ENCODE measurements at regions not wholly inside any gene's neighbourhood (a gene's known extent, or its start where the extent isn't known, plus 50 kb on each side); places are given as distances from the start of the nearest gene placed in this dataset.

GRCh38 chr12:46499901-46500300 is 127.3 kb upstream of the SLC38A2 start:
- DNase-seq: no peak
- intact Hi-C loops (cut with DNase I, micrococcal nuclease): no loop called here
- no peaks in the 10 kb centered on the region for H3K4me1 Mint-ChIP-seq
- H3K9me3 Mint-ChIP-seq (ENCODE audit: low read depth): peaks cover 16% of the 10 kb centered on the region
- ChIA-PET POLR2A (no interaction called here), CTCF (no interaction called here)
- no peaks in the 10 kb centered on the region for H3K27me3 Mint-ChIP-seq
- ATAC-seq: no peak
- H3K4me3 Mint-ChIP-seq: no peak overlapping the region
- no peaks in the 10 kb centered on the region for H3K36me3 Mint-ChIP-seq (ENCODE audit: low read depth)
- H3K27ac Mint-ChIP-seq: no peak overlapping the region

- Mint-ChIP-seq H3K27ac (no peak overlapping the region), H3K4me1 (no peaks in the 10 kb centered on the region), H3K36me3 (ENCODE audit: low read depth) (no peaks in the 10 kb centered on the region), H3K27me3 (no peaks in the 10 kb centered on the region), H3K4me3 (no peak overlapping the region), H3K9me3 (ENCODE audit: low read depth) (peaks cover 13% of the 10 kb centered on the region)
- ATAC-seq (no peak), DNase-seq (no peak)
- ChIA-PET POLR2A (no interaction called here), CTCF (no interaction called here)
- intact Hi-C loops (cut with DNase I, micrococcal nuclease): no loop called here
Observed at GRCh38 chr12:46499226-46499625, 126.7 kb upstream of the SLC38A2 start.

- intact Hi-C loops (cut with DNase I, micrococcal nuclease): no loop called here
- no peaks in the 10 kb centered on the region for H3K27me3 Mint-ChIP-seq
- POLR2A ChIA-PET: no interaction called here
- no peak overlapping the region for H3K4me3 Mint-ChIP-seq
- peaks cover 12% of the 10 kb centered on the region for H3K9me3 Mint-ChIP-seq (ENCODE audit: low read depth)
- no peak overlapping the region for H3K27ac Mint-ChIP-seq
- no peaks in the 10 kb centered on the region for H3K36me3 Mint-ChIP-seq (ENCODE audit: low read depth)
- H3K4me1 Mint-ChIP-seq: no peaks in the 10 kb centered on the region
- CTCF ChIA-PET: no interaction called here
- no peak for ATAC-seq
- DNase-seq: no peak
Observed at GRCh38 chr12:46497739-46498138, 125.2 kb upstream of the SLC38A2 start.

- DNase-seq: no peak
- no peaks in the 10 kb centered on the region for H3K27me3 Mint-ChIP-seq
- H3K9me3 Mint-ChIP-seq (ENCODE audit: low read depth): no peaks in the 10 kb centered on the region
- ATAC-seq: no peak
- no peaks in the 10 kb centered on the region for H3K36me3 Mint-ChIP-seq (ENCODE audit: low read depth)
- POLR2A ChIA-PET: no interaction called here
- no peak overlapping the region for H3K27ac Mint-ChIP-seq
- intact Hi-C loops (cut with DNase I, micrococcal nuclease): no loop called here
- CTCF ChIA-PET: no interaction called here
- no peaks in the 10 kb centered on the region for H3K4me1 Mint-ChIP-seq
- no peak overlapping the region for H3K4me3 Mint-ChIP-seq
Observed at GRCh38 chr12:46494424-46494823, 121.9 kb upstream of the SLC38A2 start.

GRCh38 chr12:46493834-46494181 is 121.2 kb upstream of the SLC38A2 start:
- POLR2A ChIA-PET: no interaction called here
- Mint-ChIP-seq H3K36me3 (ENCODE audit: low read depth) (no peaks in the 10 kb centered on the region), H3K4me1 (no peaks in the 10 kb centered on the region), H3K4me3 (no peak overlapping the region), H3K27ac (no peak overlapping the region), H3K9me3 (ENCODE audit: low read depth) (no peaks in the 10 kb centered on the region), H3K27me3 (no peaks in the 10 kb centered on the region)
- ATAC-seq (no peak), DNase-seq (no peak)
- intact Hi-C loops (cut with DNase I, micrococcal nuclease): no loop called here
- CTCF ChIA-PET: no interaction called here

GRCh38 chr12:46493150-46493833 is 120.7 kb upstream of the SLC38A2 start:
- intact Hi-C loops (cut with DNase I, micrococcal nuclease): no loop called here
- H3K27me3 Mint-ChIP-seq: no peaks in the 10 kb centered on the region
- H3K4me3 Mint-ChIP-seq: no peak overlapping the region
- POLR2A ChIA-PET: no interaction called here
- H3K4me1 Mint-ChIP-seq: no peaks in the 10 kb centered on the region
- no peak for DNase-seq
- no peak overlapping the region for H3K27ac Mint-ChIP-seq
- CTCF ChIA-PET: no interaction called here
- H3K36me3 Mint-ChIP-seq (ENCODE audit: low read depth): no peaks in the 10 kb centered on the region
- H3K9me3 Mint-ChIP-seq (ENCODE audit: low read depth): no peaks in the 10 kb centered on the region
- no peak for ATAC-seq

- intact Hi-C loops (cut with DNase I, micrococcal nuclease): no loop called here
- no peaks in the 10 kb centered on the region for H3K4me1 Mint-ChIP-seq
- no peaks in the 10 kb centered on the region for H3K27me3 Mint-ChIP-seq
- H3K36me3 Mint-ChIP-seq (ENCODE audit: low read depth): no peaks in the 10 kb centered on the region
- no peak overlapping the region for H3K4me3 Mint-ChIP-seq
- POLR2A ChIA-PET: no interaction called here
- H3K9me3 Mint-ChIP-seq (ENCODE audit: low read depth): no peaks in the 10 kb centered on the region
- DNase-seq: no peak
- CTCF ChIA-PET: interaction anchor here (0.8 kb wide), 1 partner anchor 37 kb away, joined by 3 read pairs; no protein-coding TSS in a partner anchor
- H3K27ac Mint-ChIP-seq: no peak overlapping the region
- no peak for ATAC-seq
Observed at GRCh38 chr12:46492471-46493085, 120.0 kb upstream of the SLC38A2 start.

- intact Hi-C loops (cut with DNase I, micrococcal nuclease): no loop called here
Observed at GRCh38 chr12:46491548-46491947, 119.0 kb upstream of the SLC38A2 start.

GRCh38 chr12:46490635-46491034 is 118.1 kb upstream of the SLC38A2 start:
- H3K36me3 Mint-ChIP-seq (ENCODE audit: low read depth): no peaks in the 10 kb centered on the region
- no peaks in the 10 kb centered on the region for H3K27me3 Mint-ChIP-seq
- no peak for DNase-seq
- H3K4me3 Mint-ChIP-seq: no peak overlapping the region
- H3K4me1 Mint-ChIP-seq: no peaks in the 10 kb centered on the region
- H3K27ac Mint-ChIP-seq: no peak overlapping the region
- ChIA-PET POLR2A (no interaction called here), CTCF (no interaction called here)
- no peak for ATAC-seq
- no peaks in the 10 kb centered on the region for H3K9me3 Mint-ChIP-seq (ENCODE audit: low read depth)
- intact Hi-C loops (cut with DNase I, micrococcal nuclease): no loop called here

More at GRCh38 chr12:46491548-46491947, 119.0 kb upstream of the SLC38A2 start:
- DNase-seq: no peak
- ChIA-PET CTCF (interaction anchor here (0.8 kb wide), 1 partner anchor 36 kb away, joined by 3 read pairs; no protein-coding TSS in a partner anchor), POLR2A (no interaction called here)
- Mint-ChIP-seq H3K4me3 (no peak overlapping the region), H3K36me3 (ENCODE audit: low read depth) (no peaks in the 10 kb centered on the region), H3K9me3 (ENCODE audit: low read depth) (no peaks in the 10 kb centered on the region), H3K27ac (no peak overlapping the region), H3K27me3 (no peaks in the 10 kb centered on the region), H3K4me1 (no peaks in the 10 kb centered on the region)
- ATAC-seq: no peak

- Mint-ChIP-seq H3K27ac (no peak overlapping the region), H3K36me3 (ENCODE audit: low read depth) (no peaks in the 10 kb centered on the region), H3K4me1 (no peaks in the 10 kb centered on the region), H3K9me3 (ENCODE audit: low read depth) (no peaks in the 10 kb centered on the region), H3K27me3 (no peaks in the 10 kb centered on the region), H3K4me3 (no peak overlapping the region)
- intact Hi-C loops (cut with DNase I, micrococcal nuclease): no loop called here
- CTCF ChIA-PET: no interaction called here
- DNase-seq: no peak
- no peak for ATAC-seq
- POLR2A ChIA-PET: no interaction called here
Observed at GRCh38 chr12:46489951-46490388, 117.4 kb upstream of the SLC38A2 start.

- Mint-ChIP-seq H3K27ac (no peak overlapping the region), H3K4me1 (no peaks in the 10 kb centered on the region), H3K36me3 (ENCODE audit: low read depth) (no peaks in the 10 kb centered on the region), H3K4me3 (no peak overlapping the region), H3K27me3 (no peaks in the 10 kb centered on the region), H3K9me3 (ENCODE audit: low read depth) (no peaks in the 10 kb centered on the region)
- ChIA-PET CTCF (no interaction called here), POLR2A (no interaction called here)
- DNase-seq (no peak), ATAC-seq (no peak)
- intact Hi-C loops (cut with DNase I, micrococcal nuclease): no loop called here
Observed at GRCh38 chr12:46487567-46488131, 115.1 kb upstream of the SLC38A2 start.

GRCh38 chr12:46486588-46486987 is 114.0 kb upstream of the SLC38A2 start:
- no peaks in the 10 kb centered on the region for H3K27me3 Mint-ChIP-seq
- no peak overlapping the region for H3K4me3 Mint-ChIP-seq
- intact Hi-C loops (cut with DNase I, micrococcal nuclease): no loop called here
- no peak overlapping the region for H3K27ac Mint-ChIP-seq
- H3K4me1 Mint-ChIP-seq: no peaks in the 10 kb centered on the region
- H3K9me3 Mint-ChIP-seq (ENCODE audit: low read depth): no peaks in the 10 kb centered on the region
- CTCF ChIA-PET: no interaction called here
- DNase-seq (no peak), ATAC-seq (no peak)
- POLR2A ChIA-PET: no interaction called here
- no peaks in the 10 kb centered on the region for H3K36me3 Mint-ChIP-seq (ENCODE audit: low read depth)

Measured in activated CD4-positive, alpha-beta T cell treated with anti-CD3 and anti-CD28 coated beads for 36 hours (primary cell).